ENCODE measurements at regions not wholly inside any gene's neighbourhood (a gene's known extent, or its start where the extent isn't known, plus 50 kb on each side); places are given as distances from the start of the nearest gene placed in this dataset.

DNA sequence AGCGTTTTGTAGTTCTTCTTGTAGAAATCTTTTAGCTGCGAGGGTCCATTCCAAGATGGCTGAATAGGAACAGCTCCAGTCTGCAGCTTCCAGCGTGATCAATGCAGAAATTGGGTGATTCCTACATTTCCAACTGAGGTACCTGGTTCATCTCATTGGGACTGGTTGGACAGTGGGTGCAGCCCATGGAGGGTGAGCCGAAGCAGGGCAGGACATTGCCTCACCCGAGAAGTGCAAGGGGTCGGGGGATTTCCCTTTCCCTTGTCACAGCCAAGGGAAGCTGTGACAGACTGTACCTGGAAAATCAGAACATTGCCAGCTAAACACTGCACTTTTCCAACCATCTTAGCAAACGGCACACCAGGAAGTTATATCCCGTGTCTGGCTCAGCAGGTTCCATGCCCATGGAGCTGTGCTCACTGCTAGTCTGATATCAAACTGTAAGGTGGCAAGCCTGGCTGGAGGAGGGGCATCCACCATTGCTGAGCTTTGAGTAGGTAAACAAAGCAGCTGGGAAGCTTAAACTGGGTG is 176.0 kb upstream of the SPRY2 start:
- no peaks in the 10 kb centered on the region for H3K36me3 Mint-ChIP-seq
- POLR2A ChIA-PET (ENCODE audit: partially characterized antibody) = no interaction called here

DNA sequence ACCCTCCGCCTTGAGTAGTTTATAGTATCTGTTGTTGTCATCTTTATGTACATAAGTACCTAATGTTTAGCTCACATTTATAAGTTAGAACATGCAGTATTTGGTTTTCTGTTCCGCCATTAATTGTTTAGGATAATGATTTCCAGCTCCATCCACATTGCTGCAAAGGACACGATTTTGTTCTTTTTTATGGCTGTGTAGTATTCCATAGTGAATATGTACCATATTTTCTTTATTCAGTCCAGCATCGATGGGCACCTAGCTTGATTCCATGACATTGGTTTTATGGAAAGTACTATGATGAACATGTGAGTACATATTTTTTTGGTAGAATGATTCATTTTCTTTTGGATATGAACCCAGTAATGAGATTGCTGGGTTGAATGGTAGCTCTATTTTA is 174.4 kb upstream of the SPRY2 start:
- H3K27ac Mint-ChIP-seq = no peak overlapping the region
- no peaks in the 10 kb centered on the region for H3K4me1 ChIP-seq (ENCODE audit: insufficient read depth, low read length)
- intact Hi-C loops (cut with micrococcal nuclease) = no loop called here

More for the DNA sequence above, 176.0 kb upstream of the SPRY2 start:
- Mint-ChIP-seq H3K27ac (no peak overlapping the region), H3K27me3 (no peaks in the 10 kb centered on the region), H3K4me1 (no peaks in the 10 kb centered on the region), H3K4me3 (no peak overlapping the region), H3K9me3 (peaks cover 5 to 18% (median 9%) of the 10 kb centered on the region in 8 donors)
- Histone ChIP-seq H3K9me3 (ENCODE audit: control insufficient read depth in 1 of 2, low read length in 2 of 2) (no peaks in the 10 kb centered on the region), H3K4me3 (ENCODE audit: low read length in 2 of 2) (no peak overlapping the region), H3K27ac (ENCODE audit: low read depth, low read length) (no peak overlapping the region), H3K36me3 (ENCODE audit: insufficient read depth, low read length) (no peaks in the 10 kb centered on the region), H3K4me1 (ENCODE audit: insufficient read depth, low read length) (no peaks in the 10 kb centered on the region), H3K27me3 (ENCODE audit: insufficient read depth, low read length) (no peaks in the 10 kb centered on the region)
- intact Hi-C loops (cut with micrococcal nuclease) = no loop called here
- CTCF ChIA-PET (ENCODE audit: partially characterized antibody) = no interaction called here
- DNase-seq = no peak

GRCh38 chr13:80513196-80513595 is 172.3 kb upstream of the SPRY2 start:
- ChIA-PET POLR2A (ENCODE audit: partially characterized antibody) (no interaction called here), CTCF (ENCODE audit: partially characterized antibody) (no interaction called here)
- Mint-ChIP-seq H3K4me3 (no peak overlapping the region), H3K9me3 (peaks cover 0 to 8% (median 6%) of the 10 kb centered on the region in 8 donors), H3K27me3 (no peaks in the 10 kb centered on the region), H3K4me1 (no peaks in the 10 kb centered on the region), H3K36me3 (no peaks in the 10 kb centered on the region), H3K27ac (no peak overlapping the region)
- Histone ChIP-seq H3K4me3 (ENCODE audit: low read length in 2 of 2) (no peak overlapping the region), H3K27ac (ENCODE audit: low read depth, low read length) (no peak overlapping the region), H3K4me1 (ENCODE audit: insufficient read depth, low read length) (no peaks in the 10 kb centered on the region), H3K9me3 (ENCODE audit: control insufficient read depth in 1 of 2, low read length in 2 of 2) (no peaks in the 10 kb centered on the region), H3K27me3 (ENCODE audit: insufficient read depth, low read length) (no peaks in the 10 kb centered on the region), H3K36me3 (ENCODE audit: insufficient read depth, low read length) (no peaks in the 10 kb centered on the region)
- intact Hi-C loops (cut with micrococcal nuclease) = no loop called here
- no peak for DNase-seq

More for the DNA sequence above, 174.4 kb upstream of the SPRY2 start:
- ChIA-PET POLR2A (ENCODE audit: partially characterized antibody) (no interaction called here), CTCF (ENCODE audit: partially characterized antibody) (no interaction called here)
- no peak for DNase-seq
- no peaks in the 10 kb centered on the region for H3K36me3 Mint-ChIP-seq
- H3K4me3 ChIP-seq (ENCODE audit: low read length in 2 of 2) = no peak overlapping the region
- no peak overlapping the region for H3K4me3 Mint-ChIP-seq
- H3K27me3 ChIP-seq (ENCODE audit: insufficient read depth, low read length) = no peaks in the 10 kb centered on the region
- H3K9me3 ChIP-seq (ENCODE audit: control insufficient read depth in 1 of 2, low read length in 2 of 2) = no peaks in the 10 kb centered on the region
- H3K27ac ChIP-seq (ENCODE audit: low read depth, low read length) = no peak overlapping the region
- H3K9me3 Mint-ChIP-seq = peaks cover 0 to 11% (median 8%) of the 10 kb centered on the region in 8 donors
- no peaks in the 10 kb centered on the region for H3K4me1 Mint-ChIP-seq
- no peaks in the 10 kb centered on the region for H3K36me3 ChIP-seq (ENCODE audit: insufficient read depth, low read length)
- no peaks in the 10 kb centered on the region for H3K27me3 Mint-ChIP-seq

DNA sequence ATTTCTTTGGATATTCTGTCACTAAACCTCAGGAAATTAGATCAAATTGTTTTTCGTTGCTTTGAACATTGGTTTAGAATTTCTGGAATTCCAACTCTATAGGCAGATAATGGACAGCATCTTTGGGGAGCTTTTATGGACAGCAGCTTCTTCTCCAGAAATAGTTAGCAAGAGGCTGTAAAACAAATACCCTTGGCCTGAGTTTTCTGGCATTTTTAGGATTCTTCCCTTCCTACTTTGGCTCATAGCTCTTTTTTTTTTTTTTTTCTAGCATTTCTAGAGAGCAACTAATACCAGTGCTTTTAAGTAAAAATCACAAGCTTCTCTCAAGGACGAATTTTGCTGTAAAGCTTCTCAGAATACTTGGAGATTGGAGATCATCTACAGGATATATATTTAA is 169.8 kb upstream of the SPRY2 start:
- H3K36me3 Mint-ChIP-seq = no peaks in the 10 kb centered on the region
- intact Hi-C loops (cut with micrococcal nuclease) = no loop called here
- Histone ChIP-seq H3K9me3 (ENCODE audit: control insufficient read depth in 1 of 2, low read length in 2 of 2) (no peaks in the 10 kb centered on the region), H3K36me3 (ENCODE audit: insufficient read depth, low read length) (no peaks in the 10 kb centered on the region), H3K27ac (ENCODE audit: low read depth, low read length) (no peak overlapping the region), H3K27me3 (ENCODE audit: insufficient read depth, low read length) (no peaks in the 10 kb centered on the region), H3K4me1 (ENCODE audit: insufficient read depth, low read length) (no peaks in the 10 kb centered on the region), H3K4me3 (ENCODE audit: low read length in 2 of 2) (no peak overlapping the region)
- no peaks in the 10 kb centered on the region for H3K27me3 Mint-ChIP-seq
- peaks cover 0 to 7% (median 4%) of the 10 kb centered on the region in 8 donors for H3K9me3 Mint-ChIP-seq
- no peak for DNase-seq
- POLR2A ChIA-PET (ENCODE audit: partially characterized antibody) = no interaction called here
- no peaks in the 10 kb centered on the region for H3K4me1 Mint-ChIP-seq
- no peak overlapping the region for H3K27ac Mint-ChIP-seq
- CTCF ChIA-PET (ENCODE audit: partially characterized antibody) = no interaction called here
- no peak overlapping the region for H3K4me3 Mint-ChIP-seq

DNA sequence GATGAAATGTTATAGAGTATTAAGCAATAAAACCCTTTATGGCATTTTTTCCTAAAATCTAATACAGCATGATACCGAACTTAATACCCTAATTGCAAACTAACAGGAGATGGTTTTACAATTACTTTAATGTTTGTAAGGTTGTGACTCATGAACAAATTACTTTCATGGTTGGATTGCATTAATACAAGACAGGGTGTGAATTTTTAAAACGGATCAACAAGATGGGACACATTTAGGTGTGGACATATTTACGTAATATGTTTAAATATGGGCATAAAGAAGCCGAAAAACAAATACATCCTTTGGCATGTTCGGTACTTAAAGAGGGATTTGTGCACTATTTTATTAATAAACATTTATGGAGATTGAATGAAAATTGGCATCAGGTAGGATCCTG is 168.3 kb upstream of the SPRY2 start:
- POLR2A ChIA-PET (ENCODE audit: partially characterized antibody) = no interaction called here
- H3K9me3 Mint-ChIP-seq = peaks cover 0 to 11% (median 4%) of the 10 kb centered on the region in 8 donors

DNA sequence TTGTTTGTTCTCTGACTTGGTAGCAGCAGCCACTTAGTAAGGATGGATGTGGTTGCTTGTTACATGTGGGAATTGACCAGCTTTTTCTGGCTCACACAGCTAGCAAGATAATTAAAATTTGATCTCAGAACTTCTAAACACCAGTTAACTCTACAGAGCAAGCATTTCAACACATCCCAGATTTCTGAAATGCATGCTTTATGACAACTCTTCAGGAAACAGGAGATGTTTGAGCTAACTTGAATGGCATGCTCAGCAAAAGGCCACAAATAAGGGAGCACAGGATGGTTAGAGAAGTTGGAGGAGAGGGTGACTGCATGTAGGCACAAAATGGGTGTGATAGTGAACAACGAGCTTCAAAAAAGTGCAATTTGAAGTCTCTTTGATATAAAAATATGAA is 167.1 kb upstream of the SPRY2 start:
- ChIA-PET POLR2A (ENCODE audit: partially characterized antibody) (no interaction called here), CTCF (ENCODE audit: partially characterized antibody) (no interaction called here)
- intact Hi-C loops (cut with micrococcal nuclease) = no loop called here

More for the DNA sequence above, 168.3 kb upstream of the SPRY2 start:
- Histone ChIP-seq H3K9me3 (ENCODE audit: control insufficient read depth in 1 of 2, low read length in 2 of 2) (no peaks in the 10 kb centered on the region), H3K4me1 (ENCODE audit: insufficient read depth, low read length) (no peaks in the 10 kb centered on the region), H3K27me3 (ENCODE audit: insufficient read depth, low read length) (no peaks in the 10 kb centered on the region), H3K4me3 (ENCODE audit: low read length in 2 of 2) (no peak overlapping the region), H3K36me3 (ENCODE audit: insufficient read depth, low read length) (no peaks in the 10 kb centered on the region), H3K27ac (ENCODE audit: low read depth, low read length) (no peak overlapping the region)
- Mint-ChIP-seq H3K4me3 (no peak overlapping the region), H3K27me3 (no peaks in the 10 kb centered on the region), H3K27ac (no peak overlapping the region), H3K4me1 (no peaks in the 10 kb centered on the region), H3K36me3 (no peaks in the 10 kb centered on the region)
- no peak for DNase-seq
- CTCF ChIA-PET (ENCODE audit: partially characterized antibody) = interaction anchor here (1.2 kb wide), 1 partner anchor 166 kb away, joined by 3 read pairs; no protein-coding TSS in a partner anchor
- intact Hi-C loops (cut with micrococcal nuclease) = no loop called here

DNA sequence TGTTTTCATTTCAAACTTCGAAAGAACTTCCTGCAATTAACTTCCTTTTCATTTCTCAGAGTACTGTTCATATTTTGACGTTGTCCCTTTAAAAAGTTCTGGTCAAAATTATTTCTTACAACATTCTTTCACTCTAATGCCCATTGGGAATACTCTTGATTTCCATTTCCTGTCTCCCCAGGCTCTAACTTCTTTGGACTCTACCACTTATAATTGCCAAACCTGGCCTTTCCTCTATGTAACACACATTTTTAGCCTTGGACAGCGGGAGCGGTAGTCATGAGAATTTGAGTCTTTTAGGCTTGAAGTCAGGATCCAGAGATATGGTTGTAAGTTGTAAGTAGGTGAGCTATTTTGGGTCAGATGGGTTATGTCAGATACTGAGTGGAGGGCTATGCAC is 163.5 kb upstream of the SPRY2 start:
- H3K4me3 ChIP-seq (ENCODE audit: low read length in 2 of 2) = no peak overlapping the region
- H3K36me3 Mint-ChIP-seq = no peaks in the 10 kb centered on the region
- H3K9me3 Mint-ChIP-seq = peaks cover 0 to 11% (median 4%) of the 10 kb centered on the region in 8 donors
- intact Hi-C loops (cut with micrococcal nuclease) = no loop called here
- no peaks in the 10 kb centered on the region for H3K27me3 ChIP-seq (ENCODE audit: insufficient read depth, low read length)
- DNase-seq = no peak
- POLR2A ChIA-PET (ENCODE audit: partially characterized antibody) = no interaction called here
- no peaks in the 10 kb centered on the region for H3K4me1 Mint-ChIP-seq
- no peak overlapping the region for H3K27ac ChIP-seq (ENCODE audit: low read depth, low read length)
- CTCF ChIA-PET (ENCODE audit: partially characterized antibody) = no interaction called here
- no peaks in the 10 kb centered on the region for H3K4me1 ChIP-seq (ENCODE audit: insufficient read depth, low read length)
- H3K27me3 Mint-ChIP-seq = no peaks in the 10 kb centered on the region
- no peak overlapping the region for H3K4me3 Mint-ChIP-seq
- H3K36me3 ChIP-seq (ENCODE audit: insufficient read depth, low read length) = no peaks in the 10 kb centered on the region
- H3K27ac Mint-ChIP-seq = no peak overlapping the region
- H3K9me3 ChIP-seq (ENCODE audit: control insufficient read depth in 1 of 2, low read length in 2 of 2) = no peaks in the 10 kb centered on the region

More for the DNA sequence above, 167.1 kb upstream of the SPRY2 start:
- Histone ChIP-seq H3K27ac (ENCODE audit: low read depth, low read length) (no peak overlapping the region), H3K4me1 (ENCODE audit: insufficient read depth, low read length) (no peaks in the 10 kb centered on the region), H3K36me3 (ENCODE audit: insufficient read depth, low read length) (no peaks in the 10 kb centered on the region), H3K9me3 (ENCODE audit: control insufficient read depth in 1 of 2, low read length in 2 of 2) (no peaks in the 10 kb centered on the region), H3K4me3 (ENCODE audit: low read length in 2 of 2) (no peak overlapping the region), H3K27me3 (ENCODE audit: insufficient read depth, low read length) (no peaks in the 10 kb centered on the region)
- Mint-ChIP-seq H3K27me3 (no peaks in the 10 kb centered on the region), H3K4me3 (no peak overlapping the region), H3K36me3 (no peaks in the 10 kb centered on the region), H3K27ac (no peak overlapping the region), H3K4me1 (no peaks in the 10 kb centered on the region), H3K9me3 (peaks cover 0 to 11% (median 4%) of the 10 kb centered on the region in 8 donors)
- DNase-seq = no peak

GRCh38 chr13:80502359-80502758 is 161.4 kb upstream of the SPRY2 start:
- H3K4me3 ChIP-seq (ENCODE audit: low read length in 2 of 2) = no peak overlapping the region
- DNase-seq = no peak
- ChIA-PET CTCF (ENCODE audit: partially characterized antibody) (no interaction called here), POLR2A (ENCODE audit: partially characterized antibody) (no interaction called here)
- H3K4me1 ChIP-seq (ENCODE audit: insufficient read depth, low read length) = no peaks in the 10 kb centered on the region
- Mint-ChIP-seq H3K4me3 (no peak overlapping the region), H3K36me3 (no peaks in the 10 kb centered on the region), H3K9me3 (peaks cover 0 to 11% (median 4%) of the 10 kb centered on the region in 8 donors), H3K4me1 (no peaks in the 10 kb centered on the region), H3K27me3 (no peaks in the 10 kb centered on the region), H3K27ac (no peak overlapping the region)
- H3K27ac ChIP-seq (ENCODE audit: low read depth, low read length) = no peak overlapping the region
- H3K27me3 ChIP-seq (ENCODE audit: insufficient read depth, low read length) = no peaks in the 10 kb centered on the region
- intact Hi-C loops (cut with micrococcal nuclease) = no loop called here
- H3K9me3 ChIP-seq (ENCODE audit: control insufficient read depth in 1 of 2, low read length in 2 of 2) = no peaks in the 10 kb centered on the region
- no peaks in the 10 kb centered on the region for H3K36me3 ChIP-seq (ENCODE audit: insufficient read depth, low read length)

Measured in CD4-positive, alpha-beta memory T cell (primary cell).